ENCODE measurements at regions not wholly inside any gene's neighbourhood (a gene's known extent, or its start where the extent isn't known, plus 50 kb on each side); places are given as distances from the start of the nearest gene placed in this dataset.

DNA sequence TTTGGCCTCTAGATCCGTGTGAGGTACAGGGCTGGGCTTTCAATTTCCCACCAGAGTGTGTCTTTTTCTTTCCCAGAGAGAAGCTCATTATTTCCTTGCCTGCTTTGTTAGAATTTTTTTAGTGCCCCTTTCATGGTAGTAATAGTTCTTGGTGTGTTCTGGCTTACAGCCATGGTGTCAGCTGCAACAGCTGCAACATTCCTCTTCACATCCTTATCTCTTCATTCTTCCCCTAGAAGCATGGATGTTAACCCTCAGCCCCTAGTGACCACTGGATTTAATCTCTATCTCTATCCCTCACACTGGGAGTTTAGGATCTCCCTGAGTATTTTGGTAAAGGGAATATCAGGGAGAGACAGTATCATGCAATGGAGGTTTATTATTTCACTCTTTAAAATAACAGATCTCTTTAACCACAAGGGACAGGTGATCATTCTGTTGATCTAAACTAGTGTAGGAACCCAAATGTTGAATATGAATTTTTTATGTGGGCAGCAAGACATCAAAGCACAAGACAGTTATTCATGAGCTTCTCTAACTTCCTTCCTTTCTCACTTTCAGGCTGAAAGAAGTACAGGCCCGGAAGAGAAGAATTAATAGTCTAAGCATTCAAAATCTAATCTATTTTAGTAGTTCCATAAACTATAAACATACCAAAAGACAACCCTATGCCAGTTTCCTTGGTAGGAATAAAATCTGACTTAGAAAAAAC, 160.2 kb downstream of the FAM170A start:
- no peak for DNase-seq (ENCODE audit: low spot score)
- no peak overlapping the region for H3K14ac ChIP-seq (ENCODE audit: low read length)
- no peak overlapping the region for H3K4me2 ChIP-seq (ENCODE audit: insufficient read depth, low read length, poor library complexity, severe bottlenecking)
- H3K4me3 ChIP-seq (ENCODE audit: low read length in 2 of 2): no peak overlapping the region
- peak overlapping the region; percentile 3 for H2AFZ ChIP-seq (ENCODE audit: low read length)
- H3K36me3 ChIP-seq (replicated peaks in 1 of 2; ENCODE audit: control insufficient read depth in 2 of 2, insufficient read depth in 2 of 2, low read length in 2 of 2): no peaks in the 10 kb centered on the region
- no peak overlapping the region for H3K23ac ChIP-seq (ENCODE audit: low read depth, low read length, poor library complexity)
- H4K8ac ChIP-seq (ENCODE audit: low read depth, low read length): no peak overlapping the region
- no CpG with 5 or more reads among the region's 2 CpGs for WGBS, 2 donors (ENCODE audit: extremely low coverage in 2 of 2, insufficient read length in 2 of 2, insufficient replicate concordance in 1 of 2)
- no peak overlapping the region for H2BK120ac ChIP-seq (ENCODE audit: low read depth, low read length)
- H3K4me1 ChIP-seq (ENCODE audit: control insufficient read depth in 2 of 2, insufficient read depth in 1 of 2, low read depth in 1 of 2, low read length in 2 of 2): no peaks in the 10 kb centered on the region
- H2BK15ac ChIP-seq (ENCODE audit: low read length): no peak overlapping the region
- no peak overlapping the region for H3K9ac ChIP-seq (ENCODE audit: low read depth, low read length, poor library complexity)
- no peak overlapping the region for H4K91ac ChIP-seq (ENCODE audit: low read depth, low read length, poor library complexity)
- H2BK12ac ChIP-seq (ENCODE audit: low read length): no peak overlapping the region
- no peak overlapping the region for H2AK5ac ChIP-seq (ENCODE audit: low read depth, low read length)
- no peak overlapping the region for H3K27ac ChIP-seq (replicated peaks; ENCODE audit: low read length)
- no peaks in the 10 kb centered on the region for H3K9me3 ChIP-seq (replicated peaks in 1 of 2; ENCODE audit: control insufficient read depth in 2 of 2, insufficient read depth in 1 of 2, low read depth in 1 of 2, low read length in 2 of 2)
- no peak overlapping the region for H3K4ac ChIP-seq (ENCODE audit: low read length)
- H2BK5ac ChIP-seq (ENCODE audit: low read length): no peak overlapping the region
- no peaks in the 10 kb centered on the region for H3K79me1 ChIP-seq (ENCODE audit: low read depth, low read length)
- H3K18ac ChIP-seq (ENCODE audit: low read length): no peak overlapping the region
- no peaks in the 10 kb centered on the region for H3K27me3 ChIP-seq (ENCODE audit: control insufficient read depth in 3 of 3, insufficient read depth in 3 of 3, low read depth in 1 of 3, low read length in 3 of 3)

GRCh38 chr5:119792161-119792799, 162.9 kb downstream of the FAM170A start:
- Histone ChIP-seq H3K9me3 (replicated peaks in 1 of 2; ENCODE audit: control insufficient read depth in 2 of 2, insufficient read depth in 1 of 2, low read depth in 1 of 2, low read length in 2 of 2) (no peaks in the 10 kb centered on the region), H2BK5ac (ENCODE audit: low read length) (no peak overlapping the region), H2BK15ac (ENCODE audit: low read length) (no peak overlapping the region), H2BK120ac (ENCODE audit: low read depth, low read length) (no peak overlapping the region), H2AK5ac (ENCODE audit: low read depth, low read length) (no peak overlapping the region), H2BK12ac (ENCODE audit: low read length) (no peak overlapping the region), H3K4ac (ENCODE audit: low read length) (no peak overlapping the region), H3K9ac (ENCODE audit: low read depth, low read length, poor library complexity) (no peak overlapping the region), H3K79me1 (ENCODE audit: low read depth, low read length) (no peaks in the 10 kb centered on the region), H3K18ac (ENCODE audit: low read length) (no peak overlapping the region), H2AFZ (ENCODE audit: low read length) (no peak overlapping the region), H3K27me3 (ENCODE audit: control insufficient read depth in 3 of 3, insufficient read depth in 3 of 3, low read depth in 1 of 3, low read length in 3 of 3) (no peaks in the 10 kb centered on the region), H3K27ac (replicated peaks; ENCODE audit: low read length) (no peak overlapping the region), H3K14ac (ENCODE audit: low read length) (no peak overlapping the region), H4K8ac (ENCODE audit: low read depth, low read length) (no peak overlapping the region), H3K4me1 (ENCODE audit: control insufficient read depth in 2 of 2, insufficient read depth in 1 of 2, low read depth in 1 of 2, low read length in 2 of 2) (no peaks in the 10 kb centered on the region), H3K23ac (ENCODE audit: low read depth, low read length, poor library complexity) (no peak overlapping the region), H3K4me3 (ENCODE audit: low read length in 2 of 2) (no peak overlapping the region), H4K91ac (ENCODE audit: low read depth, low read length, poor library complexity) (no peak overlapping the region), H3K36me3 (replicated peaks in 1 of 2; ENCODE audit: control insufficient read depth in 2 of 2, insufficient read depth in 2 of 2, low read length in 2 of 2) (no peaks in the 10 kb centered on the region), H3K4me2 (ENCODE audit: insufficient read depth, low read length, poor library complexity, severe bottlenecking) (no peak overlapping the region)
- no peak for DNase-seq (ENCODE audit: low spot score)
- WGBS, 2 donors (ENCODE audit: extremely low coverage in 2 of 2, insufficient read length in 2 of 2, insufficient replicate concordance in 1 of 2): 100% methylated on average over 1 of the region's 5 CpGs

GRCh38 chr5:119795768-119796167, 166.4 kb downstream of the FAM170A start:
- Histone ChIP-seq H4K91ac (ENCODE audit: low read depth, low read length, poor library complexity) (no peak overlapping the region), H3K4ac (ENCODE audit: low read length) (no peak overlapping the region), H2BK15ac (ENCODE audit: low read length) (no peak overlapping the region), H2BK120ac (ENCODE audit: low read depth, low read length) (no peak overlapping the region), H3K36me3 (replicated peaks in 1 of 2; ENCODE audit: control insufficient read depth in 2 of 2, insufficient read depth in 2 of 2, low read length in 2 of 2) (no peaks in the 10 kb centered on the region), H3K27me3 (ENCODE audit: control insufficient read depth in 3 of 3, insufficient read depth in 3 of 3, low read depth in 1 of 3, low read length in 3 of 3) (no peaks in the 10 kb centered on the region), H4K8ac (ENCODE audit: low read depth, low read length) (no peak overlapping the region), H2AFZ (ENCODE audit: low read length) (no peak overlapping the region), H3K27ac (replicated peaks; ENCODE audit: low read length) (no peak overlapping the region), H3K4me3 (ENCODE audit: low read length in 2 of 2) (no peak overlapping the region), H3K9ac (ENCODE audit: low read depth, low read length, poor library complexity) (no peak overlapping the region), H3K18ac (ENCODE audit: low read length) (no peak overlapping the region), H3K79me1 (ENCODE audit: low read depth, low read length) (no peaks in the 10 kb centered on the region), H3K9me3 (replicated peaks in 1 of 2; ENCODE audit: control insufficient read depth in 2 of 2, insufficient read depth in 1 of 2, low read depth in 1 of 2, low read length in 2 of 2) (no peaks in the 10 kb centered on the region), H2BK12ac (ENCODE audit: low read length) (no peak overlapping the region), H3K4me1 (ENCODE audit: control insufficient read depth in 2 of 2, insufficient read depth in 1 of 2, low read depth in 1 of 2, low read length in 2 of 2) (no peaks in the 10 kb centered on the region), H2BK5ac (ENCODE audit: low read length) (no peak overlapping the region), H3K4me2 (ENCODE audit: insufficient read depth, low read length, poor library complexity, severe bottlenecking) (no peak overlapping the region), H2AK5ac (ENCODE audit: low read depth, low read length) (no peak overlapping the region), H3K23ac (ENCODE audit: low read depth, low read length, poor library complexity) (no peak overlapping the region), H3K14ac (ENCODE audit: low read length) (no peak overlapping the region)
- WGBS, 2 donors (ENCODE audit: extremely low coverage in 2 of 2, insufficient read length in 2 of 2, insufficient replicate concordance in 1 of 2): no CpG with 5 or more reads among the region's 2 CpGs
- no peak for DNase-seq (ENCODE audit: low spot score)

DNA sequence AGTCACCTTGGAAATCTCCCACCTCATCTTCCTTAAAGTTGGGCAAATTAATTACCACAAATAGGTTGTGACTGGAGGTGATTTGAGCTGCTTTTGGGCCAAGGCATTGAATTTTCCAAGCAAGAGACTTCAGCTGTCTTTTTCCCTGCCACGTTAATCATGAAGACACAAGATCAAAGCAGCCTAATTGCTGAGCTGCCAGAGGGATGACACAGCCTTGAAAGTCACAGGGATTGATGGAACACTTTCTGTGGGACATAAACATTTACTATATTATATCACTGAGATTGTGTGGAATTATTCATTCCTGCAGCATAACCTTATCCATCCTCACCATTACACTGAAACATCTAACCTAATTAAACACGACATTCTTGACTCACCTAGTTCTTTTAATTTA, 172.2 kb downstream of the FAM170A start:
- Histone ChIP-seq H3K9ac (ENCODE audit: low read depth, low read length, poor library complexity) (no peak overlapping the region), H3K18ac (ENCODE audit: low read length) (no peak overlapping the region), H2BK5ac (ENCODE audit: low read length) (no peak overlapping the region), H3K4me3 (ENCODE audit: low read length in 2 of 2) (no peak overlapping the region), H3K4ac (ENCODE audit: low read length) (no peak overlapping the region), H3K14ac (ENCODE audit: low read length) (no peak overlapping the region), H3K36me3 (replicated peaks in 1 of 2; ENCODE audit: control insufficient read depth in 2 of 2, insufficient read depth in 2 of 2, low read length in 2 of 2) (no peaks in the 10 kb centered on the region), H2AK5ac (ENCODE audit: low read depth, low read length) (no peak overlapping the region), H3K79me1 (ENCODE audit: low read depth, low read length) (no peaks in the 10 kb centered on the region), H2AFZ (ENCODE audit: low read length) (no peak overlapping the region), H2BK120ac (ENCODE audit: low read depth, low read length) (no peak overlapping the region), H4K8ac (ENCODE audit: low read depth, low read length) (no peak overlapping the region), H3K23ac (ENCODE audit: low read depth, low read length, poor library complexity) (no peak overlapping the region), H4K91ac (ENCODE audit: low read depth, low read length, poor library complexity) (no peak overlapping the region), H3K9me3 (replicated peaks in 1 of 2; ENCODE audit: control insufficient read depth in 2 of 2, insufficient read depth in 1 of 2, low read depth in 1 of 2, low read length in 2 of 2) (no peaks in the 10 kb centered on the region), H2BK12ac (ENCODE audit: low read length) (no peak overlapping the region), H2BK15ac (ENCODE audit: low read length) (no peak overlapping the region), H3K4me2 (ENCODE audit: insufficient read depth, low read length, poor library complexity, severe bottlenecking) (no peak overlapping the region), H3K4me1 (ENCODE audit: control insufficient read depth in 2 of 2, insufficient read depth in 1 of 2, low read depth in 1 of 2, low read length in 2 of 2) (no peaks in the 10 kb centered on the region), H3K27me3 (ENCODE audit: control insufficient read depth in 3 of 3, insufficient read depth in 3 of 3, low read depth in 1 of 3, low read length in 3 of 3) (no peaks in the 10 kb centered on the region), H3K27ac (replicated peaks; ENCODE audit: low read length) (no peak overlapping the region)
- no peak for DNase-seq (ENCODE audit: low spot score)
- no CpG with 5 or more reads among the region's 2 CpGs for WGBS, 2 donors (ENCODE audit: extremely low coverage in 2 of 2, insufficient read length in 2 of 2, insufficient replicate concordance in 1 of 2)

Measured in neuronal stem cell (in vitro differentiated cells).